ENCODE measurements at regions not wholly inside any gene's neighbourhood (a gene's known extent, or its start where the extent isn't known, plus 50 kb on each side); places are given as distances from the start of the nearest gene placed in this dataset.

GRCh38 chr9:126750941-126751725 lies 53.7 kb upstream of the ZBTB43 start:
- H3K4me3 Mint-ChIP-seq: no peak overlapping the region
- no peaks in the 10 kb centered on the region for H3K9me3 ChIP-seq (ENCODE audit: control insufficient read depth in 1 of 2, insufficient read depth in 1 of 2, low read length in 2 of 2)
- peaks cover 18% of the 10 kb centered on the region for H3K4me1 Mint-ChIP-seq (ENCODE audit: low read depth)
- H3K27ac Mint-ChIP-seq: no peak overlapping the region
- no peak for ATAC-seq (ENCODE audit: poor library complexity)
- no peaks in the 10 kb centered on the region for H3K36me3 ChIP-seq (ENCODE audit: insufficient read depth, low read length)
- TF ChIP-seq CTCF (IDR thresholded peaks at IDR 0.05): no peak
- peaks cover 0 to 4% of the 10 kb centered on the region in 2 experiments for H3K27me3 ChIP-seq (ENCODE audit: control insufficient read depth in 1 of 2, insufficient read depth in 2 of 2, low read length in 2 of 2)
- H3K36me3 Mint-ChIP-seq (ENCODE audit: low read depth): no peaks in the 10 kb centered on the region
- no peak overlapping the region for H3K27ac ChIP-seq (ENCODE audit: low read depth in 1 of 2, low read length in 2 of 2)
- POLR2A ChIA-PET: no interaction called here
- intact Hi-C loops (cut with DNase I, micrococcal nuclease): no loop called here
- no peak for DNase-seq
- peaks cover 6% of the 10 kb centered on the region for H3K4me1 ChIP-seq (ENCODE audit: insufficient read depth, low read length)
- H3K4me3 ChIP-seq (ENCODE audit: low read length): no peak overlapping the region
- no peaks in the 10 kb centered on the region for H3K9me3 Mint-ChIP-seq
- CTCF ChIA-PET: no interaction called here
- H3K27me3 Mint-ChIP-seq: no peaks in the 10 kb centered on the region

GRCh38 chr9:126752376-126752775 lies 52.5 kb upstream of the ZBTB43 start:
- no peak for TF ChIP-seq CTCF (IDR thresholded peaks at IDR 0.05)
- no peaks in the 10 kb centered on the region for H3K27me3 Mint-ChIP-seq
- ATAC-seq (ENCODE audit: poor library complexity): no peak

GRCh38 chr9:126752881-126753670 lies 51.8 kb upstream of the ZBTB43 start:
- ChIA-PET POLR2A (no interaction called here), CTCF (interaction anchor here (1.2 kb wide), 1 partner anchor 47 kb away, joined by 3 read pairs; no protein-coding TSS in a partner anchor)
- Mint-ChIP-seq H3K9me3 (no peaks in the 10 kb centered on the region), H3K27ac (no peak overlapping the region), H3K36me3 (ENCODE audit: low read depth) (no peaks in the 10 kb centered on the region), H3K4me3 (no peak overlapping the region), H3K4me1 (ENCODE audit: low read depth) (peaks cover 9% of the 10 kb centered on the region), H3K27me3 (no peaks in the 10 kb centered on the region)
- H3K9me3 ChIP-seq (ENCODE audit: control insufficient read depth in 1 of 2, insufficient read depth in 1 of 2, low read length in 2 of 2): no peaks in the 10 kb centered on the region
- intact Hi-C loops (cut with DNase I, micrococcal nuclease): no loop called here
- DNase-seq (no peak), ATAC-seq (ENCODE audit: poor library complexity) (no peak)
- no peak for TF ChIP-seq CTCF (IDR thresholded peaks at IDR 0.05)
- H3K36me3 ChIP-seq (ENCODE audit: insufficient read depth, low read length): no peaks in the 10 kb centered on the region
- peaks cover under 1% of the 10 kb centered on the region for H3K4me1 ChIP-seq (ENCODE audit: insufficient read depth, low read length)
- H3K4me3 ChIP-seq (ENCODE audit: low read length): no peak overlapping the region
- H3K27ac ChIP-seq (ENCODE audit: low read depth in 1 of 2, low read length in 2 of 2): no peak overlapping the region
- peaks cover 0 to 4% of the 10 kb centered on the region in 2 experiments for H3K27me3 ChIP-seq (ENCODE audit: control insufficient read depth in 1 of 2, insufficient read depth in 2 of 2, low read length in 2 of 2)

More at GRCh38 chr9:126752376-126752775, 52.5 kb upstream of the ZBTB43 start:
- no peak overlapping the region for H3K4me3 Mint-ChIP-seq
- no peaks in the 10 kb centered on the region for H3K9me3 ChIP-seq (ENCODE audit: control insufficient read depth in 1 of 2, insufficient read depth in 1 of 2, low read length in 2 of 2)
- DNase-seq: no peak
- H3K36me3 Mint-ChIP-seq (ENCODE audit: low read depth): no peaks in the 10 kb centered on the region
- H3K4me1 Mint-ChIP-seq (ENCODE audit: low read depth): peaks cover 16% of the 10 kb centered on the region
- H3K27ac Mint-ChIP-seq: no peak overlapping the region
- intact Hi-C loops (cut with DNase I, micrococcal nuclease): no loop called here
- ChIA-PET CTCF (interaction anchor here (1.2 kb wide), 1 partner anchor 46 kb away, joined by 3 read pairs; no protein-coding TSS in a partner anchor), POLR2A (no interaction called here)
- H3K4me3 ChIP-seq (ENCODE audit: low read length): no peak overlapping the region
- H3K36me3 ChIP-seq (ENCODE audit: insufficient read depth, low read length): no peaks in the 10 kb centered on the region
- no peak overlapping the region for H3K27ac ChIP-seq (ENCODE audit: low read depth in 1 of 2, low read length in 2 of 2)
- H3K4me1 ChIP-seq (ENCODE audit: insufficient read depth, low read length): peaks cover 6% of the 10 kb centered on the region
- H3K27me3 ChIP-seq (ENCODE audit: control insufficient read depth in 1 of 2, insufficient read depth in 2 of 2, low read length in 2 of 2): peaks cover 0 to 4% of the 10 kb centered on the region in 2 experiments
- no peaks in the 10 kb centered on the region for H3K9me3 Mint-ChIP-seq

Data from CD4-positive, alpha-beta T cell (primary cell).